RWPE2 (cell line): ENCODE measurements at regions not wholly inside any gene's neighbourhood (a gene's known extent, or its start where the extent isn't known, plus 50 kb on each side); places are given as distances from the start of the nearest gene placed in this dataset.
A peak's percentile ranks its signal among the peaks of the same experiment; 100 is the strongest.

Experiments used
- ATAC-seq: fragments of 200-7000 bp; cut with Tn5 transposase; 3 replicates; pipeline ENCODE4 v1.9.1; 2021; ENCODE audit warnings: low read depth
- DNase-seq: peaks from one replicate; pipeline ENCODE4 v3.0.0-alpha.2; 2020; ENCODE audit warnings: low spot score
- H3K27ac ChIP-seq: fragments of 450-650 bp; 2 replicates; pipeline ENCODE4 v1.5.1; 2017; ENCODE audit warnings: mild to moderate bottlenecking; ENCODE audit not compliant: poor library complexity, severe bottlenecking
- H3K27me3 ChIP-seq: fragments of 250-450 bp; sonication (Bioruptor Pico); 2 replicates; pipeline ENCODE4 v1.5.1; 2021; ENCODE audit warnings: mild to moderate bottlenecking, moderate library complexity; ENCODE audit not compliant: insufficient read depth, poor library complexity, severe bottlenecking
- H3K36me3 ChIP-seq: fragments of 250-450 bp; sonication (Bioruptor Pico); 2 replicates; pipeline ENCODE4 v1.5.1; 2020; ENCODE audit warnings: low read depth, mild to moderate bottlenecking, moderate library complexity
- H3K4me1 ChIP-seq: fragments of 250-450 bp; sonication (Bioruptor Pico); 2 replicates; pipeline ENCODE4 v1.5.1; 2021; ENCODE audit warnings: mild to moderate bottlenecking, moderate library complexity; ENCODE audit not compliant: insufficient read depth, poor library complexity, severe bottlenecking
- H3K4me3 ChIP-seq: fragments of 250-450 bp; sonication (Bioruptor Pico); 2 replicates; pipeline ENCODE4 v1.5.1; 2021; ENCODE audit warnings: mild to moderate bottlenecking, moderate library complexity; ENCODE audit not compliant: severe bottlenecking
- H3K9me3 ChIP-seq: fragments of 250-450 bp; sonication (Bioruptor Pico); 2 replicates; pipeline ENCODE4 v1.5.1; 2021; ENCODE audit warnings: mild to moderate bottlenecking, moderate library complexity; ENCODE audit not compliant: severe bottlenecking
- CTCF ChIP-seq: fragments of 450-650 bp; IDR thresholded peaks from one replicate; pipeline ENCODE4 v1.5.1; 2017; ENCODE audit warnings: mild to moderate bottlenecking, moderate library complexity; ENCODE audit not compliant: poor library complexity, severe bottlenecking

- no peak for TF ChIP-seq CTCF
- H3K4me1 ChIP-seq: peaks cover 34% of the 10 kb centered on the region
- H3K4me3 ChIP-seq: no peak overlapping the region
- H3K36me3 ChIP-seq: no peaks in the 10 kb centered on the region
- DNase-seq (no peak), ATAC-seq (peak; percentile 8; the same call in 2 of the 3 replicates)
- no peaks in the 10 kb centered on the region for H3K9me3 ChIP-seq
- H3K27me3 ChIP-seq: no peaks in the 10 kb centered on the region
- H3K27ac ChIP-seq: peak overlapping the region; percentile 81
These were observed 602.9 kb upstream of the ADAMTS5 start for GRCh38 chr21:27569831-27570230.

DNA sequence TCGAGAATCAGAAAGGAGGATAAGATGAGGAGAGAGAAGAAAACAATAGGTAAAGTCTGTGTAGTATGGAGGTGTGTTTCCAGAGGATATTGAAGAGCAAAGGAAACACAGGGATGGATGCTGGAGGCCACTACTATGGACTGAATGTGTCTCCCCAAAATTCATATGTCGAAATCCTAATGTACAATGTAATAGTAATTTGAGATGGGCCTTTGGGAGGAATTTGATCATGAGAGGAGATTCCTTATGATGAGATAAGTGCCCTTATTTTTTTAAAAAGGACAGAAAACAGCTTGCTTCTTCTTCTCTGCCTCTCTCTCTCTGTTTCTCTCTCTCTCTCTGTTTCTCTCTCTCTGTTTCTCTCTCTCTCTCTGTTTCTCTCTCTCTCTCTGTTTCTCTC lies 602.2 kb upstream of the ADAMTS5 start:
- TF ChIP-seq CTCF: no peak
- no peak for DNase-seq
- Histone ChIP-seq H3K4me3 (no peak overlapping the region), H3K9me3 (no peaks in the 10 kb centered on the region), H3K36me3 (no peaks in the 10 kb centered on the region), H3K4me1 (peaks cover 34% of the 10 kb centered on the region), H3K27me3 (no peaks in the 10 kb centered on the region), H3K27ac (peak overlapping the region; percentile 81)
- no peak for ATAC-seq

GRCh38 chr21:27567381-27567780 lies 600.5 kb upstream of the ADAMTS5 start:
- H3K27me3 ChIP-seq: no peaks in the 10 kb centered on the region
- DNase-seq: no peak
- H3K9me3 ChIP-seq: no peaks in the 10 kb centered on the region
- H3K36me3 ChIP-seq: no peaks in the 10 kb centered on the region
- H3K27ac ChIP-seq: no peak overlapping the region
- TF ChIP-seq CTCF: no peak
- ATAC-seq: no peak
- H3K4me1 ChIP-seq: peaks cover 27% of the 10 kb centered on the region
- no peak overlapping the region for H3K4me3 ChIP-seq

DNA sequence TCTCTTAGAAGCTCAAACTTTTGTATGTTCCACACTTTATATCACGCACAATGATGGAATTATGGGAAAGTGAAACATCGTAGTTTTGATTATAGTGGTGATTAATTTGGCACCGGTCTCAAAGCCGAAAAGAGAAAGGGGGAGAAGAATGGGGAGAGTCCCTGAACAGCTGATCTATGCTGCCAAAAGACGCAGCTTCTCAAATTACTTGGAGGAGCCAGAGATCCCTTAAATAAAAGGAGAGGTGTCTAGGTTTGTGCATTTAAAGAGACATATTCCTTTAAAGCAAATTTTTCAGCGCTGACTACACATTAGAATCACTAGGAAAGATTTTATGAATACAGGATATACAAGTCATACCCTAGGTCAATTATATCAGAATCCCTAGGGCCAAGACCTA lies 599.6 kb upstream of the ADAMTS5 start:
- no peak for ATAC-seq
- H3K27ac ChIP-seq: no peak overlapping the region
- peaks cover 20% of the 10 kb centered on the region for H3K4me1 ChIP-seq
- H3K9me3 ChIP-seq: no peaks in the 10 kb centered on the region
- no peaks in the 10 kb centered on the region for H3K36me3 ChIP-seq
- H3K4me3 ChIP-seq: no peak overlapping the region
- DNase-seq: no peak
- H3K27me3 ChIP-seq: no peaks in the 10 kb centered on the region
- TF ChIP-seq CTCF: no peak

DNA sequence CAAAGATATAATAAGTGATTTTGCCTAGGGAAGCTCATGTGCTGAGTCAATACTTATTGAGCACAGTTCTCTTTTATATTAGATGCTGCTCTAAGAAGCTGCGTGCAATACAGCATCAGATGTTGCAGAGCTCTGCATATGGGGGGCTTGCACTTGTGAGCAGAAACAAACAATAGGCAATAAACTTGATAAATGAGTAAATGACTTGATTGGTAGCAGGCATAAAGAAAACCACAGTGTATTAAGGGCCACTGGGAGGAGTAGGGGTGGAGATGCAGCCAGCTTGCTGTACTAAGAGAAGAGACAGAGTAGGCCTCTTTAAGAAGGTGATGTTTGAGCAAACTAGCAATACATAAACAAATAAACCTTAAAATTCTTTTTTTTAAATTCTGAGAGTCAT lies 598.5 kb upstream of the ADAMTS5 start:
- Histone ChIP-seq H3K9me3 (no peaks in the 10 kb centered on the region), H3K27me3 (no peaks in the 10 kb centered on the region), H3K4me3 (no peak overlapping the region), H3K4me1 (peaks cover 8% of the 10 kb centered on the region), H3K36me3 (no peaks in the 10 kb centered on the region), H3K27ac (no peak overlapping the region)
- ATAC-seq (no peak), DNase-seq (no peak)
- TF ChIP-seq CTCF: no peak
